ENCODE measurements at regions not wholly inside any gene's neighbourhood (a gene's known extent, or its start where the extent isn't known, plus 50 kb on each side); places are given as distances from the start of the nearest gene placed in this dataset.
"Not testable (repeated sequence)": the region's sequence is repeated elsewhere in the genome, so short reads cannot be mapped to it uniquely, and the experiment has no call there.

DNA sequence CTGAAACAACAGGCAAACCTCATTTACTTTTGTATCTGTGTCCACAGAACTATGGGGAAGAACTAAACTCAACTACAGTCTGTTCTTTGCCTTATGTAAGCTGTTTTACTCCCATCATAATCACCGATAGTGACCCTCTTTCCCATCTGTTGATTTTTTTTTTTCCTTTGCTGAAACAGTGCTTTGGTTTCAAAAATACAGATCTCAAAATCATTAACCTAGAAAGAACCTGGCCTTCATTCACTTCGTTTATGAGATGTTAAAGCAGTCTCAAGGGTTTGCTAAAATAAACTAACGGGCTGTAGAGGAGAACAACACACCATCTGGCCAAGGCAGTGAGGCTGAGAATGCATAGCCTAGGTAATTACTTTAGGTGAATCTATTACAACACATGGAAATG is 706.6 kb upstream of the ZNF608 start:
- no peak for DNase-seq

- no peak for DNase-seq
Observed at GRCh38 chr5:125455041-125455440, 708.6 kb upstream of the ZNF608 start.

DNA sequence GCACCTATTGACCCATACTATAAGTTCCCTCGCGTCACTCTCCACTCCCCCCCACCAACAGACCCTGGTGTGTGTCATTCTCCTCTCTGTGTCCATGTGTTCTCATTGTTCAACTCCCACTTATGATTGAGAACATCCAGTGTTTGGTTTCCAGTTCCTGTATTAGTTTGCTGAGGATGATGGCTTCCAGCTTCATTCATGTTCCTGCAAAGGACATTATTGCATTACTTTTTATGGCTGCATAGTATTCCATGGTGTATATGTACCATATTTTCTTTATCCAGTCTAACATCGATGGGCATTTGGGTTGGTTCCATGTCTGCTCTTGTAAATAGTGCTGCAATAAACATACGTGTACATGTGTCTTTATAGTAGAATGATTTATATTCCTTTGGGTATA is 709.6 kb upstream of the ZNF608 start:
- not testable (repeated sequence) for DNase-seq

DNA sequence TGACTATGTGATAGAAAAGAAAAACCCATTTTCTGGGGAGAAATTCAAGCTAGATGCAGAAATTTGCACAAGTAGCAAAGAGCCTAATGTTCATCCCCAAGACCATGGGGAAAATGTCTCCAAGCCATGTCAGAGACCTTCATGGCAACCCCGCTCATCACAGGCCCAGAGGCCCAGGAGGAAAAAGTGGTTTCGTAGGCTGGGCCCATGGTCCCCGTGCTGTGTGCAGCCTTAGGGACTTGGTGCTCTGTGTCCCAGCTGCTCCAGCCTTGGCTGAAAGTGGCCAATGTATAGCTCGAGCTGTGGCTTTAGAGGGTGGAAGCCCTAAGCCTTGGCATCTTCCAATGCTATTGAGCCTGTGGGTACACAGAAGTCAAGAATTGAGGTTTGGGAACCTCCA is 711.2 kb upstream of the ZNF608 start:
- DNase-seq: no peak

DNA sequence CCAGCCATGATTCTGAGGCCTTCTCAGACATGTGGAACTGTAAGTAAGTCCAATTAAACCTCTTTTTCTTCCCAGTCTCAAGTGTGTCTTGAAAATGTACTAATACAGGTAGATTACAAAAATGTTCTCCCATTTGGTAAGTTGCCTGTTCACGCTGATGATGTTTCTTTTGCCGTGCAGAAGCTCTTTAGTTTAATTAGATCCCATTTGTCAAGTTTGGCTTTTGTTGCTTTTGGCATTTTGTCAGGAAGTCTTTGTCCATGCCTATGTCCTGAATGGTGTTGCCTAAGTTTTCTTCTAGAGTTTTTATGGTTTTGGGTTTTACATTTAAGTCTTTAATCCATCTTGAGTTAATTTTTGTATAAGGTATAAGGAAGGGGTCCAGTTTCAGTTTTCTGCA is 712.5 kb upstream of the ZNF608 start:
- not testable (repeated sequence) for DNase-seq

DNA sequence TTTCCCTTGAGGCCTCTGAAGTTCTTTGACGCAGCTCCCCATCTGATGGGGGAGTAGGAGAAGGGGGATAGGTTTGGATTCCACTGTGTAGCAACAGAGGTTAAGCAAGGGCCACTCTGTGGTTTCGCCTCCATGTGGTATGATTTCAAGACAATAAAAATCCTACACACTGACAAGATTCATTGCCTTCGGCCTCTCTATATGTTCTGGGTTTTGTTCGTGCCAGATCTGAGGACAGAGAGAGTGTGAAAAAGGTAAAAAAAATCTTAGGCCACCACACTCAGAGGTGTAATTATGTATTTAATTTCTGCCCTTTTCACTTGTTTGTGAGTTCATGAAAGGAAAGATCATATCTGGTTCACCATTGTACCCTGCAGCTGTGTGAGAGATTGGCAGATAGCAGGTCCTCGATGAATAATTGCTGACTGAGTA is 715.2 kb upstream of the ZNF608 start:
- no peak for DNase-seq

DNA sequence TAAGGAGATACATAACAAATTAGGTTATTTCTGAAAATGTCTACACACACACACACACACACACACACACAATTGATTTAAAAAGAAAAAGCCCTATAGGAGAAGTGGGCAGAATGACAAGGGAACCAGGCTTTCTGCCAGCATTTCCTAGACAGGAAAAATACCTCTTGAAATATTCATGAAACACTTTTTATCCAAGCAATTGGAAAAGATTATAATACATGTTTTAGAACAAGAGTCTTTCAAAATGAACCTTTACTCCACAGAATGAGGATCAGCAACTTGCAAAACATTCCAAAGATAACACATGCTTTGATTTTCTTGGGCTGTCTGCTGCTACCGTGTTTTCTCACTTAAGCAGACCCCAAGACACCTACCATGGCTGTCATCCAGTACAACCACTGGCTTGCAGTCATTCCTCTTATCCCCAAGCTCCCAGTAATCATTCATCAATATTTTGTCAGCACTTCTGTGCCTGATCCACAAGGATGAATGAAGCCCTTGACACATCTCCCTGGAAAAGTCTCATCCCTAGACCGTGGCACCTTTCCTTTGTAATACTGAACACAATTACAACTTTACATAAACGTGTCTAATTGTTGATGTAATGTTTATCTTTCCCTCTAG is 717.1 kb upstream of the ZNF608 start:
- no peak for DNase-seq

DNA sequence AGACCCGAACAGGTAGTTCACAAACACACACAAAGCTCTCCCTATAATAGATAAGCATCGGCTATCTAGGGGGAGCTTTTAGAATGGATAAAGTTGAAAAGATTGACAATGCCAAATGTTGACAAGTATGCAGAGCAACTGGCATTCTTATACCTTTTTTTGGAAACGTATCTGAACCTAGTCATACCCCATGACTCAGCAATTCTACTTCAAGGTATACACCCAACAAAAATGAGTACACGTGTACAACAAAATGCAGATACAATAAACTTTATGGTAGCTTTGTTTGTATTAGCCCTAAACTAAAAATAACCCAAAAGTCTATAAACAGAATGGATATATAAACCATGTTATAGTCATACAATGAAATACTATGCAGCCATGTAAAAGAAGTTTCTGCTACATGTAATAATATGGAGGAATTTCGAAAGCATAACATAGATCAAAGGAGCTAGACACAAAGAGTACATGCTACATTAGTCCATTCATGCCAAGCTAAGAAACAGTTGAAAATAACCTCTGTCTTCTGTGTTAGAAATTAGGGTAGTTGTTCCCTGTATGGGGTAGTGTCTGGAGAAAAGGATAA is 718.5 kb upstream of the ZNF608 start:
- no peak for DNase-seq

GRCh38 chr5:125465703-125466102 is 719.3 kb upstream of the ZNF608 start:
- no peak for DNase-seq

GRCh38 chr5:125467222-125467621 is 720.8 kb upstream of the ZNF608 start:
- no peak for DNase-seq

DNA sequence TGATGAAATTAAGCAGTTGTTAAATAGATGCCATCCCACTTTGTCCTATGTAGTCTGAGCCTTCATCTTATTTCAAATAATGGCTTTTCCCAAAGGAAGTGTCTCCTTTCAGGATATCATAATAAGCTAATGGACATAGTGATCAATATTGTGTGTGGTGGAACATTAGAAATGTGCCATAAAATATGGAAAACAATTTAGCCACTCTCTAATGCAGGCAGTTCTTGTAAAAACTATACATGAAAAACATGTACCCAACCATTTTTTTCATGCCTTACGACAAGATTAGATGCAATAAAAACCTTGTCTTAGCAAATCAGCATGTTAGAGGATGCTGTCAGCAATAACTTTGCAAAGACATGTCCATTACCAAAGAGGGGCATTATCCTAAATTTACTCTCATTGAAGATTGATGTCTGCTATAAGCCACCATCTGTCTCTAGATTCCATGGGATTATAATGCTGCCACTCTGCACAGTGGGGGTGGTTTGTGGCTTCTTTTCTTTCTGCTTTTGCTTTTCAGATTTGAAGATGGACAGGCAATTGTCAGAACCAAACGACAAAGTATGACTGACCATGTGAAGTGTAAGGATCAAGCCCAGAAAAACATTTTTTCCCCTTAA is 724.0 kb upstream of the ZNF608 start:
- no peak for DNase-seq

- DNase-seq: no peak
Observed at GRCh38 chr5:125476901-125477585, 730.6 kb upstream of the ZNF608 start.

DNA sequence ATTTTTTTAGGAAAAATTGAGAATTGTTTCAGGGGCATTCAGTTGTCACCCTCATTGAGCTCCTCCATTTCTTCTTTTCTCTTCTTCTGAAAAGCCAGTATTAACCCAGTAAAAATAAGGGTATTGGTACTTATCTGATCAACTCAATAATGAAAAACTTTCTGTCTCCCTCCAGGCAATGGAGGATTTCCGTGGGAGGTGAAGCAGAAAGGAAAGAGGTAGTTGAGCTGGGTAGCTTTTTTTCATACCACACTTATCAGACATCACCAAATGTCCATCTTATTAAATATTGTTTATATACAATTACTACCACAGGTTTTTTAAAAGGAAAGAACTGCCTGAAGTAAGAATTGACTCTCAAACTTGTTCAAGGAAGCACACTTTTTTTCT is 731.1 kb upstream of the ZNF608 start:
- no peak for DNase-seq

DNA sequence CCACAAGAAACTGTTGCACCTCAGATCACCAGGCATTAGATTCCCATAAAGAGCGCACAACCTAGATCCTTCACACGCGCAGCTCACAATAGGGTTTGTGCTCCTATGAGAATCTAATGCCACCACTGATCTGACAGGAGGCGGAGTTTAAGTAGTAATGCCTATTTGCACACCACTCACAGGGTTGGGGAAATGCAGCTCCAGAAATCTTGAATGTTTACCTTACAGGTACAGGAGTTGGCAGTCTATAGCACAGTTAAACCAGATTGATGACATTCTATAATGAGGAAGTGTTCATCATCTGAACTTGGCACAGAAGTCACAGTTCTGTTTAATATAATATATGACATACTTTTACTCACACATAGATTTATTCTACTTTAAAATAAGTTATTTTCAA is 732.2 kb upstream of the ZNF608 start:
- DNase-seq: no peak

DNA sequence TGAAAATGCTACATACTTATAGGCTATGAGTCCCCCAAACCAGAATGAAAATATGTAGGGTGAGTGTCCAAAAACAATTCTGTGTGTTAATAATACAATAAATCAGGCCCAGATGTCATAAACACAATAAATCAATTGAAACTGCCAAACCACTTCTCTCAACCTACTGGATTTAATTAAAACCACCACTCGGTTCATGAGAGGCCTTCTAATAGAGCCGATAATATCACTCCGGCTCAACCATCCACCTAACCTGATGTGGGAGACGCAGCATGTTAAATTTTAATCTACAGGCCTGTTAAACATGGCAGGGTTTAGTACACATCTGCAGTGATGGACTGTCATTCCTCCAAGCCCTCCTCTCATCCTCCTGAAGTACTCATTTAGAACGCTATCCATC is 734.5 kb upstream of the ZNF608 start:
- DNase-seq: no peak

- peak in 1 of 2 experiments; percentile 9 for DNase-seq
Observed at GRCh38 chr5:125481506-125482465, 735.3 kb upstream of the ZNF608 start.

- DNase-seq: no peak
Observed at GRCh38 chr5:125483609-125484008, 737.2 kb upstream of the ZNF608 start.

GRCh38 chr5:125484272-125484741 is 737.9 kb upstream of the ZNF608 start:
- DNase-seq: peak; percentile 24 to 40

DNA sequence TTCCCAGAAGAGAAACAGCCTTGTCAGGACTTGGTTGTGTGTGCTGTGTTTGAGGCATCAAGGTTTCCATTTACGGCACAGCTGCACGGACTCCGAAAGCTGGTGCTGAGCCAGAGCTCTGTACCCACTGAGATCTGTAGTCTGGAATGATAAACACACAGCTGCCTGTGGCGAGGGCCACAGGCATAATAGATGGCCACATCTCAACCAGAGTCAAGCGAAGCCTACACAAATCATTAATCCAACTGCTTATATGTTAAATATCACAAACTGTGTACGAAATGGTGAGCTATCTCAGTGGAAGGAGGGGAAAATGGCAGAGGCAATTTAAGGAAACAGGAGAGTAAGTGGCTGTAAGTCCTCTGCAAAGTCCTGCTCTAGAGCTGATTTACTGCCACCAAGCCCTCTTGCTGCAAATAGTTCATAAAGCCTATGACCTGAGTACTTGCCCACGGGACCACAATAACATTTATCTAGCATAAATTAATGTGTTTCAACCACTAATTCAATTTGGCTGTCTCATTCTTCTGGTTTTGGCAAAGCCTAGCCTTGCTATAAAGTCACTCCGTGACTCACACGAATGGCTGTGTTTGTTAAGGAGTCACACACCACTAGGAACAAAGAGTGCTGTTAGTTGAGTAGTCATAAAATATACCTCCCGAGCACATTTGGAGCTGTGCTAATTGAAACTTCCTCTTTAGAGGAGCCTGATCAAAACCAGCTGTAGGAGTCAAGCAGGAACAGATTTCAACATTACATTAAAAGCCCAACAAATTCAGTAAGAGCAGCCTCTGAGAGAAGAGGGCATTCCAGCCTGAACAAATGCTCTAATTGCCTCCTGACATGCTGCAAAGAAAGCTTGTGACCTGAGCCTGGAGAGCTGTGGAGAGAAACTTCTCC is 738.6 kb upstream of the ZNF608 start:
- DNase-seq: peak; percentile 93

GRCh38 chr5:125485771-125486170 is 739.3 kb upstream of the ZNF608 start:
- DNase-seq: no peak

DNA sequence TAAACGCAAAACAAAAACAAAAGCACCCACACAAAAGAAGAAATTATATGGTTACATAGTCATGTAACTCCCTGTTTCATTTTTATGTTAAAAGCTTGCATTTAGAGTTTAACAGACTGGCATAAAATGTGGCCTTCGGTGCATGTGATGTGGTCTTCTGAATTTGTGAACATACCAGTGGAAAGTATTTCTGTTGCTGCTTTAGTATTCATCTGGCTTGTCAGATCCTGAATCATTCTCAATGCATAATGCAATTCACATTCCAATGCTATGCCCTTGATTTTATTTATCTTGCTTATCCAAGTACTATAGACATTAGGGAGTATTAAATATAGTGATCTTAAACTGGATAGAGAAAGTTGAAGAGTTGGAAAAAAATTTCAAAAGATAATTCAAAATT is 740.2 kb upstream of the ZNF608 start:
- no peak for DNase-seq

- no peak for DNase-seq
Observed at GRCh38 chr5:125487231-125487630, 740.8 kb upstream of the ZNF608 start.
